ENCODE measurements at regions not wholly inside any gene's neighbourhood (a gene's known extent, or its start where the extent isn't known, plus 50 kb on each side); places are given as distances from the start of the nearest gene placed in this dataset.

DNA sequence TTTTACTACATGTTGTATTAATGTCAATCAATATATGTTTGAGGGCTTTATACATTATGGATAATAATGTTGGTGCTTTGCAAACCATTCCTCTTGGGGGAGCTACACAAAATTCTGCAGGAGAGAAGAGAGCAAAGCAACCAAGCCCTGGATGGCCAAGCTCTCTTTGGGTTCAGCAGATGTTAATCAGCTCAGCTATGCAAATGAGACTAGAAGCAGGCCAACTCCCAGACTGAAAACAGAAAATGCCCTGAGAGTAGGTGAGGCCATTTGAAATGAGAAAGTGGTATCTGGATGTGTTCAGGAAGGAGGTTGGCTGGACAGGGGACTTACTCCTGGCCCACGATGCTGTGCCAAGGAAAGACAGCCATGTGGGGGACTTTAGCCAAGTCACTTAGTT, 387.0 kb downstream of the BCOR start:
- DNase-seq (ENCODE audit: low read depth): no peak
- no peak overlapping the region for H3K4me3 ChIP-seq (ENCODE audit: low read depth, low read length)
- TF ChIP-seq, protein P1, sequence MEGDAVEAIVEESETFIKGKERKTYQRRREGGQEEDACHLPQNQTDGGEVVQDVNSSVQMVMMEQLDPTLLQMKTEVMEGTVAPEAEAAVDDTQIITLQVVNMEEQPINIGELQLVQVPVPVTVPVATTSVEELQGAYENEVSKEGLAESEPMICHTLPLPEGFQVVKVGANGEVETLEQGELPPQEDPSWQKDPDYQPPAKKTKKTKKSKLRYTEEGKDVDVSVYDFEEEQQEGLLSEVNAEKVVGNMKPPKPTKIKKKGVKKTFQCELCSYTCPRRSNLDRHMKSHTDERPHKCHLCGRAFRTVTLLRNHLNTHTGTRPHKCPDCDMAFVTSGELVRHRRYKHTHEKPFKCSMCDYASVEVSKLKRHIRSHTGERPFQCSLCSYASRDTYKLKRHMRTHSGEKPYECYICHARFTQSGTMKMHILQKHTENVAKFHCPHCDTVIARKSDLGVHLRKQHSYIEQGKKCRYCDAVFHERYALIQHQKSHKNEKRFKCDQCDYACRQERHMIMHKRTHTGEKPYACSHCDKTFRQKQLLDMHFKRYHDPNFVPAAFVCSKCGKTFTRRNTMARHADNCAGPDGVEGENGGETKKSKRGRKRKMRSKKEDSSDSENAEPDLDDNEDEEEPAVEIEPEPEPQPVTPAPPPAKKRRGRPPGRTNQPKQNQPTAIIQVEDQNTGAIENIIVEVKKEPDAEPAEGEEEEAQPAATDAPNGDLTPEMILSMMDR (conservative IDR thresholded peaks at IDR 0.05; ENCODE audit: low read depth, low read length): no peak

DNA sequence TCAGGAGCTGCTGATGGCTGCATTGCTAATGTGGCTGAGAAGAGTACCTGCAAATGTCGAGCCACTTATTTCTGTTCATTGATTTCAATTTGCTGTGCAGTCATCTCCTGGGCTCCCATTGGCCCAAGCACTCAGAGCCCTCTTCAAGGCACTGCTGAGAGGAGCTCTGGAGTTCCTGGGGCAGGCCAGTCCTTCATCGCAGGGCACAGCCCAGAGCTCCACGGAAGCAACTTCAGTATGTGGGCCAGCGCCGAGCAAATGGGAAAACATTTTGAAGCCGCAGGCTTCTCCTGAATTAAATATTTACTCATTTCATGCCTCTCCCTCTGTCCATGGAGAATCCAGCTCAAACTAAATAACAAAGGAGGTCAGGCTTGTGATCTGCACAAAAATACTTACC, 383.3 kb downstream of the BCOR start:
- TF ChIP-seq, protein P1 (conservative IDR thresholded peaks at IDR 0.05; ENCODE audit: low read depth, low read length): no peak
- no peak overlapping the region for H3K4me3 ChIP-seq (ENCODE audit: low read depth, low read length)
- no peak for DNase-seq (ENCODE audit: low read depth)

DNA sequence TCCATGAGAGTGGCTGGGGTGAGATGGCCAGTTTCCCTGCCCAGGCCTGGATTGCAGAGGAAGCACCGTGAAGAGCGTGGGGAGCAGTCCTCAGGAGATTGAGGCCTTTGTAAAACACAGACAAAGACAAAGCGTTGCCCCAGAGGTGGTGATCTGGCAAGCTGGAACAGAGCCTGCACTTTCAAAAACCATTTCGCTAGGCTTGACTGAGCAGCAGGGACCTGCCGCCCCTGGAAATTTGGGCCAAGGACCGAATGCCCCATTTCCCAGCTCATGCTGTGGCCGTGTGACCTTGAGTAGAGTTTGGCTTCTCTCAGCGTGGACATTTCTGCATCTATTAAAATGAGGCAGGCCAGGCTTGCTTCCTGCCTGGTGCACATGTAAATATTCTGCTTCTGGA, 381.4 kb downstream of the BCOR start:
- H3K4me3 ChIP-seq (ENCODE audit: low read depth, low read length): no peak overlapping the region
- DNase-seq (ENCODE audit: low read depth): no peak
- TF ChIP-seq, protein P1 (conservative IDR thresholded peaks at IDR 0.05; ENCODE audit: low read depth, low read length): no peak

DNA sequence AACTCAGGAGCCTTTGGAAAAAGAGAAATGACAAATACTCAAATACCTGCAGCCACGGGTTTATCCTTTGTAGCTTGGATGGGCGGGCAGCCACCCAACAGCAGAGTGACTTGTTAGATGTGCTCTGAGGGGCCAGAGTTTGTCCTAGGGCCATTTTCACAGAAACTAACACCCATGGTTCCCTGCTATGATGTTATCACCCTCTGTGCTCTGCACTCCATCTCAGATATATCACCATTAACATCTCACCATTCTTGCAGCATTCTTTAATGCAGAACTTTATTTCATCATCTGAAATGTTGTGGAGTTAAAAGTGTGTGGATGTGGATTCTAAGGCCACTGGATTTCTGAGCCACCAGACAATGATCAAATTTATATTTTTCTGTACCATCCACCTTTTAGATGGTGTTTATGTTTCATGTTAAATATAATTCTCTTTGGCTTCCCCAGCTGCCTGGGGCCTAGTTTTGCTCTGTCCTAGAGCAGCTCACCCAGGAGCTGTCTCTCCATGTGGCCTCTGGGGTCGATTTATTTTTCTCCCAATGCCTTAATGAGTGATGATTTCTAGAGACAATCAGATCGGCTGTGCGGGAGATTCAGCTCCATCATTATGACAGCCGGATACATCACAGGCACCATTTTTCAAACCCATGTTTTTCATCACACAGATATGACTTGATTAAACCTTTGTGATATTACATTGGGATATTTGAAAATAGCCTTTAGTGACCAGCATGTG, 380.8 kb downstream of the BCOR start:
- TF ChIP-seq, protein P1 (conservative IDR thresholded peaks at IDR 0.05; ENCODE audit: low read depth, low read length): no peak
- no peak overlapping the region for H3K4me3 ChIP-seq (ENCODE audit: low read depth, low read length)
- no peak for DNase-seq (ENCODE audit: low read depth)

DNA sequence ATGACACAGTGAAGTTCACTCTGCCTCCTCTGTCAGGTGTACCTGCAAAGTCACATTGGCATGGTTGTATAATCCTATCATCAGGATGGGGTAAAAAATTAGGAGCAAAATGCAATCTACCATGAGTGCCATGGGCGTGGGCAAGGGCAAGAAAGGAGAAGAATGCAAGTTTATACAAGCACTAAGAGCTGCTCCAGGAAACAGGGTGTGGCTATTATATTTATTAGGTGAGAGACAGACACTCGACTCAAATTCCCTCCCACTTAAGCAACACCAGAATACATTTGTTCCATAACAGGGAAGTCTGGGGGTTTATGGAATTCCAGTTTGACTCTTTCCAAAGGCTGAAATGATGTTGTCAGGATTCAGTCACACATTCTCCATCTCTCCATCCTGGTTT, 378.8 kb downstream of the BCOR start:
- TF ChIP-seq, protein P1 (conservative IDR thresholded peaks at IDR 0.05; ENCODE audit: low read depth, low read length): no peak
- H3K4me3 ChIP-seq (ENCODE audit: low read depth, low read length): no peak overlapping the region
- no peak for DNase-seq (ENCODE audit: low read depth)

DNA sequence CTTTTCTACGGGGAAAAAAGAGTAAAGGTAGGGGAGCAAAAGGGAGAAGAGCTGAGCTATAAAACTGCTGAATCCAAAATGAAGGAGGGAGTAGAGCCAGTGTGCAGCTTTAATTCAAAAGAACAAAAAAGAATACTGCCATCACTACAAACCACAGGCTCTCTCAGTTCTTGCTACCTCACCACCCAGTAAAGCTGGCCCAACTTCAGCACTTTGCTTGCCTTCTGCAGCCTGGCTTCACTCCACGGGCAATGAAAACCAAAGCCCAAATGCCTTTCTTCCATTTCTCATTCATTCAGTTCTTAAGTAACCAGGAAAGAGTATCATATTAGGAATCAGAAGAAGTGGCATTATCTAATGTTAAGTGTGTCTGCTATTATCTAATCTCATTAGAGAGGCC, 376.8 kb downstream of the BCOR start:
- TF ChIP-seq, protein P1 (conservative IDR thresholded peaks at IDR 0.05; ENCODE audit: low read depth, low read length): no peak
- H3K4me3 ChIP-seq (ENCODE audit: low read depth, low read length): no peak overlapping the region
- DNase-seq (ENCODE audit: low read depth): no peak
